ENCODE measurements at regions not wholly inside any gene's neighbourhood (a gene's known extent, or its start where the extent isn't known, plus 50 kb on each side); places are given as distances from the start of the nearest gene placed in this dataset.

- intact Hi-C loops (cut with micrococcal nuclease) = no loop called here
These were observed 166.2 kb downstream of the SLITRK1 start for GRCh38 chr13:83716121-83716520.

More at GRCh38 chr13:83716121-83716520, 166.2 kb downstream of the SLITRK1 start:
- TF ChIP-seq EZH2 (IDR thresholded peaks at IDR 0.05; ENCODE audit: borderline replicate concordance, low read depth, low read length, severe bottlenecking) (no peak), POLR2A (IDR thresholded peaks at IDR 0.05; ENCODE audit: low read depth, low read length) (no peak), CTCF (IDR thresholded peaks at IDR 0.05; ENCODE audit: extremely low read depth in 1 of 2, insufficient read depth in 1 of 2, low read depth in 1 of 2, low read length in 2 of 2) (no peak), MYC (IDR thresholded peaks at IDR 0.05; ENCODE audit: low read depth, low read length) (no peak), MAX (IDR thresholded peaks at IDR 0.05; ENCODE audit: insufficient read depth, insufficient read length) (no peak), POLR2AphosphoS5 (IDR thresholded peaks at IDR 0.05; ENCODE audit: insufficient read depth, low read depth, low read length) (no peak), JUN (IDR thresholded peaks at IDR 0.05; ENCODE audit: borderline replicate concordance, insufficient read depth, insufficient read length, low read depth) (no peak), FOS (IDR thresholded peaks at IDR 0.05; ENCODE audit: borderline replicate concordance, insufficient read depth, low read length) (no peak), GATA2 (IDR thresholded peaks at IDR 0.05; ENCODE audit: insufficient read depth, insufficient read length, low read depth, low read length) (no peak)
- Histone ChIP-seq H4K20me1 (replicated peaks; ENCODE audit: control insufficient read depth, extremely low read depth, insufficient read depth, low read length) (no peaks in the 10 kb centered on the region), H3K36me3 (ENCODE audit: control insufficient read depth in 2 of 2, extremely low read depth in 1 of 2, insufficient read depth in 2 of 2, low read length in 2 of 2) (no peaks in the 10 kb centered on the region), H3K9me3 (replicated peaks; ENCODE audit: control insufficient read depth, insufficient read depth, low read length) (peaks cover 2% of the 10 kb centered on the region), H3K4me2 (ENCODE audit: insufficient read depth, low read length) (no peak overlapping the region), H3K27ac (ENCODE audit: insufficient read depth, low read depth, low read length) (no peak overlapping the region), H3K9ac (replicated peaks; ENCODE audit: extremely low read depth, insufficient read depth, low read length) (no peak overlapping the region), H3K79me2 (ENCODE audit: control insufficient read depth, insufficient read depth, low read length) (no peaks in the 10 kb centered on the region), H3K27me3 (ENCODE audit: control insufficient read depth in 2 of 2, insufficient read depth in 2 of 2, low read length in 2 of 2) (no peaks in the 10 kb centered on the region), H2AFZ (ENCODE audit: low read depth, low read length) (no peak overlapping the region), H3K4me3 (replicated peaks in 1 of 3; ENCODE audit: insufficient read depth in 1 of 3, low read depth in 1 of 3, low read length in 3 of 3) (no peak overlapping the region), H3K9me1 (replicated peaks; ENCODE audit: control insufficient read depth, extremely low read depth, insufficient read depth, low read length) (no peaks in the 10 kb centered on the region), H3K4me1 (ENCODE audit: control insufficient read depth, extremely low read depth, insufficient read depth, low read length) (no peaks in the 10 kb centered on the region)
- DNase-seq (ENCODE audit: low read depth, low spot score) (no peak), FAIRE-seq (no peak)
- POLR2A ChIA-PET = no interaction called here
- CTCF ChIA-PET = no interaction called here
- no TSS peak for BruUV-seq (replicated peaks)
- dilution Hi-C loops (cut with MboI; ENCODE audit: extremely low pct_ligation_motif_present, low sequenced_read_pairs) = no loop called here

Data from endothelial cell of umbilical vein (primary cell).